H1 (cell line): ENCODE measurements at regions not wholly inside any gene's neighbourhood (a gene's known extent, or its start where the extent isn't known, plus 50 kb on each side); places are given as distances from the start of the nearest gene placed in this dataset.

Experiments used
- CTCF ChIA-PET: fragments of 300-600 bp; sonication (Branson Sonifier 250); formaldehyde crosslinking; loops from one replicate; lab custom pipeline; 2021; ENCODE audit not compliant: partially characterized antibody; lab: Charles Lee
- POLR2A ChIA-PET: fragments of 300-600 bp; sonication (Branson Sonifier 250); formaldehyde crosslinking; loops from one replicate; lab custom pipeline; 2021; ENCODE audit warnings: inconsistent platforms; ENCODE audit not compliant: partially characterized antibody; lab: Charles Lee
- DNase-seq, 2 experiments: peaks; one replicate each; pipeline versions ENCODE4 v3.0.0 to v3.0.0-alpha.2; 2010 to 2022; ENCODE audit warnings: low spot score in 2 of 2, low read depth in 1 of 2, mixed read lengths in 1 of 2
- FAIRE-seq: peaks from 2 replicates; lab custom pipeline; 2011; peaks lifted over from hg19 to GRCh38; lab: Jason Lieb, UNC
- H2AFZ ChIP-seq: 2 replicates; pipeline ENCODE4 v1.8.1; 2012; ENCODE audit warnings: low read length, inconsistent platforms
- H2AK5ac ChIP-seq: 2 replicates; pipeline ENCODE4 v1.6.1; 2013; ENCODE audit warnings: low read depth, low read length
- H2BK120ac ChIP-seq: replicated peaks from 2 replicates; pipeline ENCODE3; 2013; ENCODE audit warnings: low read depth, low read length, inconsistent platforms
- H2BK12ac ChIP-seq: 2 replicates; pipeline ENCODE4 v1.6.1; 2013; ENCODE audit warnings: low read depth, low read length
- H2BK15ac ChIP-seq: 2 replicates; pipeline ENCODE4 v1.6.1; 2013; ENCODE audit warnings: low read length
- H2BK20ac ChIP-seq: 2 replicates; pipeline ENCODE4 v1.6.1; 2013; ENCODE audit warnings: low read length
- H2BK5ac ChIP-seq: 2 replicates; pipeline ENCODE4 v1.6.1; 2013; ENCODE audit warnings: low read depth, low read length
- H3K14ac ChIP-seq: 2 replicates; pipeline ENCODE4 v1.6.1; 2013; ENCODE audit warnings: inconsistent platforms; ENCODE audit not compliant: insufficient read length
- H3K18ac ChIP-seq: 2 replicates; pipeline ENCODE4 v1.6.1; 2013; ENCODE audit warnings: low read length; ENCODE audit errors: extremely low read depth
- H3K23ac ChIP-seq: 2 replicates; pipeline ENCODE4 v1.6.1; 2013; ENCODE audit warnings: inconsistent platforms; ENCODE audit not compliant: insufficient read length
- H3K23me2 ChIP-seq: 2 replicates; pipeline ENCODE4 v1.6.1; 2013; ENCODE audit warnings: low read depth, low read length
- H3K27ac ChIP-seq: 2 replicates; pipeline ENCODE4 v1.6.1; 2011; ENCODE audit warnings: low read depth, low read length, inconsistent platforms
- H3K27me3 ChIP-seq, 4 experiments: replicated peaks in 1 of 4; 1 replicate in 1 of 4; 2 replicates in 3 of 4; pipeline versions ENCODE4 v1.6.1 to v1.8.1; 2011 to 2013; ENCODE audit warnings: low read length in 3 of 4, mild to moderate bottlenecking in 3 of 4, inconsistent platforms in 2 of 4, mixed read lengths in 2 of 4, moderate library complexity in 1 of 4; ENCODE audit not compliant: control insufficient read depth in 3 of 4, insufficient read depth in 3 of 4; ENCODE audit errors: extremely low read depth in 1 of 4
- H3K36me3 ChIP-seq, 4 experiments: 2 replicates each; pipeline versions ENCODE4 v1.6.1 to v1.8.1; 2011 to 2013; ENCODE audit warnings: mild to moderate bottlenecking in 4 of 4, low read length in 3 of 4, moderate library complexity in 2 of 4, control low read depth in 1 of 4, inconsistent platforms in 1 of 4; ENCODE audit not compliant: insufficient read depth in 4 of 4, control insufficient read depth in 2 of 4
- H3K4ac ChIP-seq: replicated peaks from 2 replicates; pipeline ENCODE3; 2013; ENCODE audit warnings: low read length, low read depth, mixed read lengths, inconsistent platforms; ENCODE audit not compliant: insufficient read length
- H3K4me1 ChIP-seq, 4 experiments: replicated peaks in 1 of 4; 1 replicate in 1 of 4; 2 replicates in 3 of 4; pipeline versions ENCODE4 v1.6.1 to v1.8.1; 2011 to 2013; ENCODE audit warnings: low read length in 3 of 4, inconsistent platforms in 2 of 4, mixed read lengths in 1 of 4; ENCODE audit not compliant: insufficient read depth in 4 of 4, control insufficient read depth in 3 of 4
- H3K4me2 ChIP-seq, 2 experiments: 2 replicates each; pipeline versions ENCODE4 v1.6.1 to v1.8.1; 2011 to 2013; ENCODE audit warnings: low read depth in 2 of 2, low read length in 2 of 2, control low read depth in 1 of 2, inconsistent platforms in 1 of 2, mild to moderate bottlenecking in 1 of 2; ENCODE audit not compliant: insufficient read depth in 1 of 2
- H3K4me3 ChIP-seq, 4 experiments: fragments of 200-600, 300-600 bp in 1 of 4; sonication (generic), shearing (Covaris generic), sonication (Bioruptor Twin) in 1 of 4; 2 replicates each; pipeline versions ENCODE4 v1.5.1 to v1.8.1; 2011 to 2016; ENCODE audit warnings: low read length in 4 of 4, low read depth in 3 of 4, control low read depth in 2 of 4, inconsistent platforms in 2 of 4, mild to moderate bottlenecking in 2 of 4, mixed read lengths in 1 of 4, moderate library complexity in 1 of 4; ENCODE audit not compliant: insufficient read depth in 2 of 4; ENCODE audit errors: extremely low read depth in 1 of 4
- H3K56ac ChIP-seq: replicated peaks from 2 replicates; pipeline ENCODE3; 2013; ENCODE audit warnings: low read depth, mild to moderate bottlenecking, mixed read lengths, low read length, inconsistent platforms; ENCODE audit not compliant: insufficient read length
- H3K79me1 ChIP-seq: 2 replicates; pipeline ENCODE4 v1.6.1; 2013; ENCODE audit warnings: low read depth, low read length, control low read depth
- H3K79me2 ChIP-seq, 2 experiments: 2 replicates each; pipeline versions ENCODE4 v1.6.1 to v1.8.1; 2012 to 2013; ENCODE audit warnings: low read length in 2 of 2, mild to moderate bottlenecking in 2 of 2, inconsistent platforms in 1 of 2; ENCODE audit not compliant: insufficient read depth in 2 of 2, control insufficient read depth in 1 of 2
- H3K9ac ChIP-seq, 4 experiments: replicated peaks in 1 of 4; 1 replicate in 1 of 4; 2 replicates in 3 of 4; pipeline versions ENCODE4 v1.6.1 to v1.8.1; 2011 to 2013; ENCODE audit warnings: low read depth in 3 of 4, low read length in 3 of 4, control low read depth in 2 of 4, mild to moderate bottlenecking in 2 of 4, moderate library complexity in 2 of 4, inconsistent platforms in 1 of 4; ENCODE audit errors: extremely low read depth in 1 of 4
- H3K9me3 ChIP-seq, 2 experiments: 2 replicates each; pipeline versions ENCODE4 v1.6.1 to v1.8.1; 2012 to 2013; ENCODE audit warnings: mild to moderate bottlenecking in 2 of 2, moderate library complexity in 2 of 2, control low read depth in 1 of 2, inconsistent platforms in 1 of 2, low read depth in 1 of 2, low read length in 1 of 2, mixed read lengths in 1 of 2; ENCODE audit not compliant: insufficient read depth in 2 of 2
- H4K20me1 ChIP-seq, 2 experiments: replicated peaks in 1 of 2; 2 replicates each; pipeline versions ENCODE3 to v1.8.1; 2011 to 2013; ENCODE audit warnings: inconsistent platforms in 2 of 2, low read length in 2 of 2, mild to moderate bottlenecking in 1 of 2; ENCODE audit not compliant: insufficient read depth in 2 of 2, control insufficient read depth in 1 of 2
- H4K5ac ChIP-seq: 2 replicates; pipeline ENCODE4 v1.6.1; 2013; ENCODE audit warnings: low read length, low read depth, mixed read lengths, inconsistent platforms; ENCODE audit not compliant: insufficient read length
- H4K8ac ChIP-seq: 2 replicates; pipeline ENCODE4 v1.8.0; 2013; ENCODE audit warnings: mild to moderate bottlenecking, moderate library complexity, low read length, inconsistent platforms; ENCODE audit not compliant: insufficient read depth; ENCODE audit errors: extremely low read depth
- H4K91ac ChIP-seq: replicated peaks from 2 replicates; pipeline ENCODE3; 2013; ENCODE audit warnings: low read length, mixed read lengths, inconsistent platforms; ENCODE audit not compliant: insufficient read length
- CEBPB ChIP-seq: IDR thresholded peaks from 2 replicates; pipeline ENCODE4 v1.6.1; 2012; ENCODE audit warnings: low read depth, low read length
- CHD2 ChIP-seq: IDR thresholded peaks from 2 replicates; pipeline ENCODE4 v1.6.1; 2012; ENCODE audit warnings: low read length, improper control_type of control experiment
- JUN ChIP-seq: IDR thresholded peaks from 2 replicates; pipeline ENCODE4 v1.6.1; 2011; ENCODE audit warnings: low read depth, mild to moderate bottlenecking, improper control_type of control experiment, low read length
- JUND ChIP-seq: IDR thresholded peaks from 2 replicates; pipeline ENCODE4 v1.6.1; 2011; ENCODE audit warnings: mild to moderate bottlenecking, improper control_type of control experiment, low read length
- KDM5A ChIP-seq: fragments of 200-600 bp; IDR thresholded peaks from 2 replicates; pipeline ENCODE4 v1.7.1; 2012; ENCODE audit warnings: mild to moderate bottlenecking, low read length, inconsistent platforms, mixed read lengths
- MAFK ChIP-seq: IDR thresholded peaks from 2 replicates; pipeline ENCODE4 v1.6.1; 2012; ENCODE audit warnings: low read depth, mild to moderate bottlenecking, improper control_type of control experiment, low read length
- SAP30 ChIP-seq: fragments of 300-600 bp; sonication (generic); IDR thresholded peaks from 2 replicates; pipeline ENCODE4 v1.7.1; 2012; ENCODE audit warnings: low read length, moderate library complexity, mild to moderate bottlenecking, inconsistent platforms; ENCODE audit not compliant: insufficient read depth, insufficient replicate concordance
- SIRT6 ChIP-seq: IDR thresholded peaks from one replicate; pipeline ENCODE4 v1.7.1; 2012; ENCODE audit warnings: low read length, inconsistent platforms
- SP4 ChIP-seq: IDR thresholded peaks from 2 replicates; pipeline ENCODE4 v1.6.1; 2012; ENCODE audit warnings: low read length, inconsistent platforms
- TAF1 ChIP-seq: IDR thresholded peaks from 2 replicates; pipeline ENCODE4 v1.6.1; 2011; ENCODE audit warnings: mild to moderate bottlenecking, low read depth, low read length
- TAF7 ChIP-seq: optimal IDR thresholded peaks from 2 replicates; pipeline ENCODE3; 2011; ENCODE audit warnings: low read depth, mild to moderate bottlenecking, inconsistent platforms, low read length, moderate library complexity, borderline replicate concordance
- TEAD4 ChIP-seq: IDR thresholded peaks from 2 replicates; pipeline ENCODE4 v1.6.1; 2012; ENCODE audit warnings: low read depth, low read length, inconsistent platforms, mixed read lengths
- WGBS, 2 experiments: shearing (Covaris generic) in 1 of 2; methylation state at CpG; one replicate each; pipeline versions ENCODE4 v1.1.6 to v1.1.7; 2013 to 2015; ENCODE audit warnings: low lambda C conversion rate in 2 of 2, mixed read lengths in 2 of 2, inconsistent platforms in 1 of 2, low coverage in 1 of 2, missing lambda C conversion rate in 1 of 2; ENCODE audit not compliant: insufficient replicate concordance in 2 of 2, insufficient coverage in 1 of 2, insufficient read length in 1 of 2; ENCODE audit errors: extremely low coverage in 1 of 2, missing lambda C conversion rate in 1 of 2; 5-methylcytosine and 5-hydroxymethylcytosine counted together
- TF ChIP-seq, protein P1 (sequence below): IDR thresholded peaks from 2 replicates; pipeline ENCODE4 v1.6.1; 2011; ENCODE audit warnings: low read length, improper control_type of control experiment
- TF ChIP-seq, protein P2 (sequence below): IDR thresholded peaks from 2 replicates; pipeline ENCODE4 v1.6.1; 2012; ENCODE audit warnings: inconsistent platforms
- TF ChIP-seq, protein P3 (sequence below): IDR thresholded peaks from 2 replicates; pipeline ENCODE4 v1.6.1; 2011; ENCODE audit warnings: low read depth, mild to moderate bottlenecking, low read length; ENCODE audit not compliant: insufficient read depth

DNA sequence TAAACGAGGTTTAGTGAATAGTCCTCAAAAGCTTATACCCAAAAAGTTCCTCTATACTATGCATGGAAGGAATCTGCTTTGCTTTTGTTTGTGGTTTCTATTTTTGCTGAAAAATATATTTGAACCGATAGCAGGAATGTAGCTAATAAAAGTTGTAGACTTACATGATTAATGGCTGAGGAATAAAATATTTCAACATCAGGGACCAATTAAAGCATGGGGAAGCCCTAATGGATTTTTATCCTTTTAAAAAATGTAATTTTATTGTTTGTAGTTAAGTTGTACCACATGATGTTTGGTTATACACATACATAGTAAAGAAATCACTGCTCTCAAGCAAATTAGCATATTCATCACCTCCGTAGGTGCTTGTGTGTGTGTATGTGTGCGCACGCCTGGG, 295.3 kb upstream of the CNTN5 start:
- no peak overlapping the region for H3K9ac ChIP-seq
- CTCF ChIA-PET, result interaction anchor here (1.0 kb wide), 1 partner anchor 290 kb away, joined by 3 read pairs; no protein-coding TSS in a partner anchor
- H3K56ac ChIP-seq, result no peak overlapping the region
- H2AK5ac ChIP-seq, result no peak overlapping the region
- H4K5ac ChIP-seq, result no peak overlapping the region
- DNase-seq (no peak), FAIRE-seq (no peak)
- no peak overlapping the region for H2BK20ac ChIP-seq
- no peak overlapping the region for H3K4me2 ChIP-seq
- no peak overlapping the region for H3K18ac ChIP-seq
- no peaks in the 10 kb centered on the region for H3K79me1 ChIP-seq
- no peak overlapping the region for H2AFZ ChIP-seq
- no peak overlapping the region for H2BK12ac ChIP-seq
- no peaks in the 10 kb centered on the region for H3K4me1 ChIP-seq
- no peak overlapping the region for H4K91ac ChIP-seq
- H3K23ac ChIP-seq, result no peak overlapping the region
- POLR2A ChIA-PET, result no interaction called here
- no peaks in the 10 kb centered on the region for H3K36me3 ChIP-seq
- H3K9me3 ChIP-seq, result no peaks in the 10 kb centered on the region
- H3K4ac ChIP-seq, result no peak overlapping the region
- no peaks in the 10 kb centered on the region for H4K20me1 ChIP-seq
- H2BK120ac ChIP-seq, result no peak overlapping the region
- H3K27me3 ChIP-seq, result no peaks in the 10 kb centered on the region
- H3K23me2 ChIP-seq, result no peaks in the 10 kb centered on the region
- no peaks in the 10 kb centered on the region for H3K79me2 ChIP-seq
- no peak overlapping the region for H3K27ac ChIP-seq
- no peak overlapping the region for H3K4me3 ChIP-seq
- H3K14ac ChIP-seq, result no peak overlapping the region
- no peak overlapping the region for H2BK15ac ChIP-seq
- no peak overlapping the region for H4K8ac ChIP-seq
- WGBS, 2 experiments, result 99% methylated on average over 5 of the region's 5 CpGs; no CpG with 5 or more reads in 1 of the 2 experiments
- H2BK5ac ChIP-seq, result no peak overlapping the region
- no peak for TF ChIP-seq MAFK
- no peak for TF ChIP-seq TEAD4
- TF ChIP-seq JUN, result no peak
- TF ChIP-seq CHD2, result no peak
- no peak for TF ChIP-seq SP4
- no peak for TF ChIP-seq TAF7
- no peak for TF ChIP-seq SAP30
- TF ChIP-seq, protein P1, sequence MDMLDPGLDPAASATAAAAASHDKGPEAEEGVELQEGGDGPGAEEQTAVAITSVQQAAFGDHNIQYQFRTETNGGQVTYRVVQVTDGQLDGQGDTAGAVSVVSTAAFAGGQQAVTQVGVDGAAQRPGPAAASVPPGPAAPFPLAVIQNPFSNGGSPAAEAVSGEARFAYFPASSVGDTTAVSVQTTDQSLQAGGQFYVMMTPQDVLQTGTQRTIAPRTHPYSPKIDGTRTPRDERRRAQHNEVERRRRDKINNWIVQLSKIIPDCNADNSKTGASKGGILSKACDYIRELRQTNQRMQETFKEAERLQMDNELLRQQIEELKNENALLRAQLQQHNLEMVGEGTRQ, result no peak
- TF ChIP-seq, protein P2, sequence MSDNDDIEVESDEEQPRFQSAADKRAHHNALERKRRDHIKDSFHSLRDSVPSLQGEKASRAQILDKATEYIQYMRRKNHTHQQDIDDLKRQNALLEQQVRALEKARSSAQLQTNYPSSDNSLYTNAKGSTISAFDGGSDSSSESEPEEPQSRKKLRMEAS, result no peak
- no peak for TF ChIP-seq CEBPB
- TF ChIP-seq SIRT6, result no peak
- TF ChIP-seq JUND, result no peak
- TF ChIP-seq, protein P3, sequence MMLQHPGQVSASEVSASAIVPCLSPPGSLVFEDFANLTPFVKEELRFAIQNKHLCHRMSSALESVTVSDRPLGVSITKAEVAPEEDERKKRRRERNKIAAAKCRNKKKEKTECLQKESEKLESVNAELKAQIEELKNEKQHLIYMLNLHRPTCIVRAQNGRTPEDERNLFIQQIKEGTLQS, result no peak
- TF ChIP-seq KDM5A, result no peak
- TF ChIP-seq TAF1, result no peak
